ENCODE measurements at regions not wholly inside any gene's neighbourhood (a gene's known extent, or its start where the extent isn't known, plus 50 kb on each side); places are given as distances from the start of the nearest gene placed in this dataset.

DNA sequence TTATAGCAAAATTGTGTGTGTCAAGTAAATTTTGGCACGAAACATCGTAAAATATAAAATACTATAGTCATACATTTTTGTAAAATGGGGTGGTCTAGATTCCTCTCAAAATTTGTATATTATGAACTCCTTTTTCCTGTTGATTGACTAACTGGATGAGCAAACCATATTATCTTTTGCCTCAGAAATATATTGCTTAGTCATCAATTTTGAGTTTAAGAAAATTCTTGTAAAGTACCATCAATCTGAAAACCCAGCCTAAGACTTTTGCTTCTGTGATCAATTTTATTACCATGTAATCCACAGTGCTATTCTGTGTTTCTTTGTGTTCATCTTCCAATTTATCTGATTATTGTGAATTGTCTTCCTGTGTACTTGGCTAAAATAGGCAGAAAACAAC, 98.0 kb upstream of the PCDH18 start:
- H3K4me3 Mint-ChIP-seq = no peak overlapping the region
- Histone ChIP-seq H4K20me1 (ENCODE audit: insufficient read depth, low read length) (no peaks in the 10 kb centered on the region), H3K4me1 (ENCODE audit: control insufficient read depth in 1 of 2, insufficient read depth in 2 of 2, low read length in 2 of 2) (no peaks in the 10 kb centered on the region), H3K27ac (ENCODE audit: low read depth in 1 of 2, low read length in 2 of 2) (no peak overlapping the region), H3K9me3 (replicated peaks in 1 of 2; ENCODE audit: control insufficient read depth in 1 of 2, insufficient read depth in 1 of 2, low read length in 2 of 2) (peaks cover 0 to 7% of the 10 kb centered on the region in 2 donors), H2AFZ (ENCODE audit: insufficient read depth, low read depth, low read length, poor library complexity, severe bottlenecking) (no peak overlapping the region), H3K9ac (ENCODE audit: insufficient read depth, low read length, poor library complexity, severe bottlenecking) (no peak overlapping the region), H3K4me2 (replicated peaks; ENCODE audit: extremely low read depth, low read length, poor library complexity, severe bottlenecking) (no peak overlapping the region), H3K79me2 (ENCODE audit: insufficient read depth, low read length) (no peaks in the 10 kb centered on the region), H3K36me3 (replicated peaks in 1 of 2; ENCODE audit: control insufficient read depth in 1 of 2, insufficient read depth in 2 of 2, low read length in 2 of 2) (no peaks in the 10 kb centered on the region), H3K27me3 (ENCODE audit: control insufficient read depth in 2 of 2, insufficient read depth in 2 of 2, low read length in 2 of 2) (no peaks in the 10 kb centered on the region), H3K4me3 (replicated peaks in 1 of 3; ENCODE audit: low read depth in 2 of 3, low read length in 3 of 3) (no peak overlapping the region)
- intact Hi-C loops (cut with micrococcal nuclease) = no loop called here
- H3K27ac Mint-ChIP-seq = no peak overlapping the region
- H3K9me3 Mint-ChIP-seq = peaks cover 0 to 8% (median 2%) of the 10 kb centered on the region in 7 donors
- no peaks in the 10 kb centered on the region for H3K36me3 Mint-ChIP-seq
- TF ChIP-seq, protein P1, sequence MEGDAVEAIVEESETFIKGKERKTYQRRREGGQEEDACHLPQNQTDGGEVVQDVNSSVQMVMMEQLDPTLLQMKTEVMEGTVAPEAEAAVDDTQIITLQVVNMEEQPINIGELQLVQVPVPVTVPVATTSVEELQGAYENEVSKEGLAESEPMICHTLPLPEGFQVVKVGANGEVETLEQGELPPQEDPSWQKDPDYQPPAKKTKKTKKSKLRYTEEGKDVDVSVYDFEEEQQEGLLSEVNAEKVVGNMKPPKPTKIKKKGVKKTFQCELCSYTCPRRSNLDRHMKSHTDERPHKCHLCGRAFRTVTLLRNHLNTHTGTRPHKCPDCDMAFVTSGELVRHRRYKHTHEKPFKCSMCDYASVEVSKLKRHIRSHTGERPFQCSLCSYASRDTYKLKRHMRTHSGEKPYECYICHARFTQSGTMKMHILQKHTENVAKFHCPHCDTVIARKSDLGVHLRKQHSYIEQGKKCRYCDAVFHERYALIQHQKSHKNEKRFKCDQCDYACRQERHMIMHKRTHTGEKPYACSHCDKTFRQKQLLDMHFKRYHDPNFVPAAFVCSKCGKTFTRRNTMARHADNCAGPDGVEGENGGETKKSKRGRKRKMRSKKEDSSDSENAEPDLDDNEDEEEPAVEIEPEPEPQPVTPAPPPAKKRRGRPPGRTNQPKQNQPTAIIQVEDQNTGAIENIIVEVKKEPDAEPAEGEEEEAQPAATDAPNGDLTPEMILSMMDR (IDR thresholded peaks at IDR 0.05) = no peak
- DNase-seq = no peak
- H3K4me1 Mint-ChIP-seq = no peaks in the 10 kb centered on the region
- peaks cover under 1 to 2% (median 2%) of the 10 kb centered on the region in 3 donors for H3K27me3 Mint-ChIP-seq (ENCODE audit: low read depth in 3 of 3)
- WGBS (ENCODE audit: insufficient coverage) = no CpG with 5 or more reads among the region's 2 CpGs

DNA sequence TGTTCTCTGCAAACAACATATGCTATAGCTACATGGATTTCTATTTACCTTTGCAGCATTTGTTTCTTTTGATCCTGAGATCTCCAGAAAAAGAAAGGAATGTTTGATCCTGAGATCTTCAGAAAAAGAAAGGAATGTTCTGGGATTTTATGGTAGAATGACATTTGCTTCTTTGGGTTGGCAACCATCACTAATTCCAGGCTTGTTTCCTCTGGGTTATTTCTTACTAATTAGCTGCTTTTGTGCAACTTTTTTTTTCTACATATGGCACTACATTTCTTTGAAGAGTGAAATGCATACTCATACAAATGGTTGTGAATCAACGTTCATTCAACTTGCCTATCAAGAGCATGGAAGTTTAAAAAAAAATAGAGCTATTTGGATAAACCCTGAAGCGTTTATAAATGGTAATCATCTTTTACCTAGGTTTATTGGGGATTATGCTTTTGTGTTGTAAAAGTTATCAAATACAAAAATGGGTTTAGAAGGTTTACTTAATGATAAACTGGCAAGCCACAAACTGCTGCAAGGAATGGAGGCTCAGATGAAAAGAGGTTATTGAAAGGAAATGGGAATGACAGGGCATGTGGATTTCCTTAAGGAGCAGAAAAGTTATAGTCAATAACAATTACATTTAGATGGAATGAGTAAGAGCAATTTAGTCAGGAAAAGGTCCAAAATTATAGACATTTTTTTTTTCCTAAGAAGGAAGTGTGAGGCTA, 95.6 kb upstream of the PCDH18 start:
- no peaks in the 10 kb centered on the region for H4K20me1 ChIP-seq (ENCODE audit: insufficient read depth, low read length)
- DNase-seq = no peak
- no peak overlapping the region for H3K27ac ChIP-seq (ENCODE audit: low read depth in 1 of 2, low read length in 2 of 2)
- H3K9me3 ChIP-seq (replicated peaks in 1 of 2; ENCODE audit: control insufficient read depth in 1 of 2, insufficient read depth in 1 of 2, low read length in 2 of 2) = peaks cover 0 to 7% of the 10 kb centered on the region in 2 donors
- H3K4me2 ChIP-seq (replicated peaks; ENCODE audit: extremely low read depth, low read length, poor library complexity, severe bottlenecking) = no peak overlapping the region
- H3K9ac ChIP-seq (ENCODE audit: insufficient read depth, low read length, poor library complexity, severe bottlenecking) = no peak overlapping the region
- WGBS (ENCODE audit: insufficient coverage) = no CpG with 5 or more reads among the region's 2 CpGs
- TF ChIP-seq, protein P1 (IDR thresholded peaks at IDR 0.05) = no peak
- H3K4me1 Mint-ChIP-seq = no peaks in the 10 kb centered on the region
- H2AFZ ChIP-seq (ENCODE audit: insufficient read depth, low read depth, low read length, poor library complexity, severe bottlenecking) = no peak overlapping the region
- no peaks in the 10 kb centered on the region for H3K36me3 ChIP-seq (replicated peaks in 1 of 2; ENCODE audit: control insufficient read depth in 1 of 2, insufficient read depth in 2 of 2, low read length in 2 of 2)
- H3K36me3 Mint-ChIP-seq = no peaks in the 10 kb centered on the region
- no peak overlapping the region for H3K4me3 ChIP-seq (replicated peaks in 1 of 3; ENCODE audit: low read depth in 2 of 3, low read length in 3 of 3)
- H3K4me3 Mint-ChIP-seq = no peak overlapping the region
- H3K27me3 ChIP-seq (ENCODE audit: control insufficient read depth in 2 of 2, insufficient read depth in 2 of 2, low read length in 2 of 2) = no peaks in the 10 kb centered on the region
- intact Hi-C loops (cut with micrococcal nuclease) = no loop called here
- H3K79me2 ChIP-seq (ENCODE audit: insufficient read depth, low read length) = no peaks in the 10 kb centered on the region
- H3K27me3 Mint-ChIP-seq (ENCODE audit: low read depth in 3 of 3) = peaks cover 0 to 2% (median 1%) of the 10 kb centered on the region in 3 donors
- peaks cover 0 to 8% (median 0%) of the 10 kb centered on the region in 7 donors for H3K9me3 Mint-ChIP-seq
- H3K27ac Mint-ChIP-seq = no peak overlapping the region
- H3K4me1 ChIP-seq (ENCODE audit: control insufficient read depth in 1 of 2, insufficient read depth in 2 of 2, low read length in 2 of 2) = no peaks in the 10 kb centered on the region
